Liver (tissue), 3 donors: ENCODE measurements at regions not wholly inside any gene's neighbourhood (a gene's known extent, or its start where the extent isn't known, plus 50 kb on each side); places are given as distances from the start of the nearest gene placed in this dataset.

Experiments
- EGR1 ChIP-seq, 2 donors: IDR thresholded peaks; 2 replicates each; pipeline ENCODE4 v1.6.1; 2016 to 2018; ENCODE audit warnings: antibody characterized with exemption in 2 of 2, low read depth in 2 of 2
- GABPA ChIP-seq, 2 donors: IDR thresholded peaks in 1 of 2; conservative IDR thresholded peaks in 1 of 2; 2 replicates each; pipeline ENCODE4 v1.6.1; 2016; ENCODE audit warnings: antibody characterized with exemption in 2 of 2, mild to moderate bottlenecking in 1 of 2, moderate library complexity in 1 of 2
- HNF4A ChIP-seq, 2 donors: conservative IDR thresholded peaks; 2 replicates each; pipeline ENCODE4 v1.6.1; 2016; ENCODE audit warnings: antibody characterized with exemption in 2 of 2, mild to moderate bottlenecking in 2 of 2
- NR2F2 ChIP-seq: IDR thresholded peaks from 2 replicates; pipeline ENCODE4 v1.6.1; 2016; ENCODE audit warnings: antibody characterized with exemption
- RAD21 ChIP-seq, 2 donors: IDR thresholded peaks; 2 replicates each; pipeline ENCODE4 v1.6.1; 2016; ENCODE audit warnings: antibody characterized with exemption in 2 of 2, mild to moderate bottlenecking in 2 of 2
- YY1 ChIP-seq: IDR thresholded peaks from 2 replicates; pipeline ENCODE4 v1.6.1; 2016; ENCODE audit warnings: antibody characterized with exemption, mild to moderate bottlenecking
- TF ChIP-seq, protein P1 (sequence below): fragments of 150-350 bp; IDR thresholded peaks from 2 replicates; pipeline ENCODE4 v1.5.1; 2017; ENCODE audit warnings: improper control_type of control experiment, low read depth, low read length; ENCODE audit not compliant: missing input control
- TF ChIP-seq, protein P2 (sequence below): IDR thresholded peaks from 2 replicates; pipeline ENCODE4 v1.6.1; 2016; ENCODE audit warnings: antibody characterized with exemption, mild to moderate bottlenecking
- TF ChIP-seq, protein P3 (sequence below): IDR thresholded peaks from 2 replicates; pipeline ENCODE4 v1.6.1; 2016; ENCODE audit warnings: antibody characterized with exemption
- donor health status: healthy.
- donor health status: healthy.

DNA sequence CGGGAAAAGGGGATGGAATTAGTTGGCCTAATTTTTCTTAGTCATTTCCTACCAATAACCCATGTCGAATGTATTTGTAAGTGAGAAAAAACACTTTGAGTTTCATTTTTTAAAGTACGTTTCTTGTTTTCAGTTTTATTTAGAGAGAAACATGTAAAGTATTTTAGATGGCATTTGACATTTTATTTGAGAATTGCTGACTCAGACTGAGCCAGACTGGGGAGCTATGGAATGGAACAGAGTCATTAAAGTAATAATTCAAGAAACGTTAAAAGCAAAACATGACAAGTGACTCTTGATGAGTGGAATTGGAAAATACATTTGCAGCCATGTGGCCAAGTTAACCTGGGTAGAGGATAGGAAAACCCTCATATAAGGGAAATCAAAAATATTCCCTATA is 286.1 kb upstream of the NPSR1 start:
- TF ChIP-seq, protein P1, sequence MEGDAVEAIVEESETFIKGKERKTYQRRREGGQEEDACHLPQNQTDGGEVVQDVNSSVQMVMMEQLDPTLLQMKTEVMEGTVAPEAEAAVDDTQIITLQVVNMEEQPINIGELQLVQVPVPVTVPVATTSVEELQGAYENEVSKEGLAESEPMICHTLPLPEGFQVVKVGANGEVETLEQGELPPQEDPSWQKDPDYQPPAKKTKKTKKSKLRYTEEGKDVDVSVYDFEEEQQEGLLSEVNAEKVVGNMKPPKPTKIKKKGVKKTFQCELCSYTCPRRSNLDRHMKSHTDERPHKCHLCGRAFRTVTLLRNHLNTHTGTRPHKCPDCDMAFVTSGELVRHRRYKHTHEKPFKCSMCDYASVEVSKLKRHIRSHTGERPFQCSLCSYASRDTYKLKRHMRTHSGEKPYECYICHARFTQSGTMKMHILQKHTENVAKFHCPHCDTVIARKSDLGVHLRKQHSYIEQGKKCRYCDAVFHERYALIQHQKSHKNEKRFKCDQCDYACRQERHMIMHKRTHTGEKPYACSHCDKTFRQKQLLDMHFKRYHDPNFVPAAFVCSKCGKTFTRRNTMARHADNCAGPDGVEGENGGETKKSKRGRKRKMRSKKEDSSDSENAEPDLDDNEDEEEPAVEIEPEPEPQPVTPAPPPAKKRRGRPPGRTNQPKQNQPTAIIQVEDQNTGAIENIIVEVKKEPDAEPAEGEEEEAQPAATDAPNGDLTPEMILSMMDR = no peak
- TF ChIP-seq, protein P2, sequence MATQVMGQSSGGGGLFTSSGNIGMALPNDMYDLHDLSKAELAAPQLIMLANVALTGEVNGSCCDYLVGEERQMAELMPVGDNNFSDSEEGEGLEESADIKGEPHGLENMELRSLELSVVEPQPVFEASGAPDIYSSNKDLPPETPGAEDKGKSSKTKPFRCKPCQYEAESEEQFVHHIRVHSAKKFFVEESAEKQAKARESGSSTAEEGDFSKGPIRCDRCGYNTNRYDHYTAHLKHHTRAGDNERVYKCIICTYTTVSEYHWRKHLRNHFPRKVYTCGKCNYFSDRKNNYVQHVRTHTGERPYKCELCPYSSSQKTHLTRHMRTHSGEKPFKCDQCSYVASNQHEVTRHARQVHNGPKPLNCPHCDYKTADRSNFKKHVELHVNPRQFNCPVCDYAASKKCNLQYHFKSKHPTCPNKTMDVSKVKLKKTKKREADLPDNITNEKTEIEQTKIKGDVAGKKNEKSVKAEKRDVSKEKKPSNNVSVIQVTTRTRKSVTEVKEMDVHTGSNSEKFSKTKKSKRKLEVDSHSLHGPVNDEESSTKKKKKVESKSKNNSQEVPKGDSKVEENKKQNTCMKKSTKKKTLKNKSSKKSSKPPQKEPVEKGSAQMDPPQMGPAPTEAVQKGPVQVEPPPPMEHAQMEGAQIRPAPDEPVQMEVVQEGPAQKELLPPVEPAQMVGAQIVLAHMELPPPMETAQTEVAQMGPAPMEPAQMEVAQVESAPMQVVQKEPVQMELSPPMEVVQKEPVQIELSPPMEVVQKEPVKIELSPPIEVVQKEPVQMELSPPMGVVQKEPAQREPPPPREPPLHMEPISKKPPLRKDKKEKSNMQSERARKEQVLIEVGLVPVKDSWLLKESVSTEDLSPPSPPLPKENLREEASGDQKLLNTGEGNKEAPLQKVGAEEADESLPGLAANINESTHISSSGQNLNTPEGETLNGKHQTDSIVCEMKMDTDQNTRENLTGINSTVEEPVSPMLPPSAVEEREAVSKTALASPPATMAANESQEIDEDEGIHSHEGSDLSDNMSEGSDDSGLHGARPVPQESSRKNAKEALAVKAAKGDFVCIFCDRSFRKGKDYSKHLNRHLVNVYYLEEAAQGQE = no peak
- TF ChIP-seq RAD21 (IDR thresholded peaks at IDR 0.05) = no peak
- TF ChIP-seq YY1 = no peak
- TF ChIP-seq, protein P3, sequence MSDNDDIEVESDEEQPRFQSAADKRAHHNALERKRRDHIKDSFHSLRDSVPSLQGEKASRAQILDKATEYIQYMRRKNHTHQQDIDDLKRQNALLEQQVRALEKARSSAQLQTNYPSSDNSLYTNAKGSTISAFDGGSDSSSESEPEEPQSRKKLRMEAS = no peak
- TF ChIP-seq EGR1 (IDR thresholded peaks at IDR 0.05; ENCODE audit: low read depth in 2 of 2) = no peak
- no peak for TF ChIP-seq NR2F2
- no peak for TF ChIP-seq HNF4A (conservative IDR thresholded peaks at IDR 0.05)
- TF ChIP-seq GABPA (IDR thresholded peaks at IDR 0.05 in 1 of 2, conservative IDR thresholded peaks at IDR 0.05 in 1 of 2) = no peak
